AG08396 (cell line): ENCODE measurements at regions not wholly inside any gene's neighbourhood (a gene's known extent, or its start where the extent isn't known, plus 50 kb on each side); places are given as distances from the start of the nearest gene placed in this dataset.
"Not testable (repeated sequence)": the region's sequence is repeated elsewhere in the genome, so short reads cannot be mapped to it uniquely, and the experiment has no call there.

Experiments used
- DNase-seq: peaks from one replicate; pipeline ENCODE4 v3.0.0; 2012; ENCODE audit warnings: low spot score, mixed read lengths

DNA sequence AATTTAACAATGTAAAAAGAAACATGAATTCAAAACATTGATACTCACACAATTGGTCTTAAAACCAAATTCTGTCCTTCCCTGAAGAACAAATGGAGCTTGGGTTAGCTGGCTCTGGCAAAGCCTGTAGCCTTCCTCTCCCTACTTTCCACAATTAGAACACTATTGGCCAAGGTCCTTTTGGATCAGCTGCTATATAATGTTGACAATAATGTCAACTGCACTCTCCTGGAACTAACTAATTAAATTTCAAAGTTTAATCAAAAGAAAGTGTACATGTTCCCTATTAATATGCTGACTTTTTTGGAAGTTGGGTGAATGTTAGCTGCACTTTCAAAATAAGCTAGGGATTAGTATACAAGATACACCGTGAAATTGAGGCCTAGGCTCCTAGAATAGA lies 440.1 kb upstream of the NFE2L3 start:
- no peak for DNase-seq

DNA sequence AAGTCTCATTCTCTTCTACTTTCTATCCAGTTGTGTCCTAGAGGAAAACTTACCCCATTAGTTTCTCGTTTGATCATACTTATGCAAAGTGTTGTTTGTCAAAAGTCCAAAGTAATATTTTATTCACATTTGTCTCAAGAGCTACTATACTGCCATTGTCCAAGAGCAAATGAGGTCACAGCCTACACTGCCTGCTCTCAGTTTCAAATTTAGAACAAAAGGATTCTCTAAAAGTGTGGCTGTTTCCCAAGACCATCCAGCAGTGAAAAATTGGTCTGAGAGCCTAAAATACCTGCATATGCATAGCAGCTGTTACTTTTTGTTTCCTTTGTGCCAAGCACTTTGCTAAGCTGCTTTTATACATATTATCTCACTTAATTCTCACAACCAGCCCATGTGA lies 439.5 kb upstream of the NFE2L3 start:
- DNase-seq, result no peak

DNA sequence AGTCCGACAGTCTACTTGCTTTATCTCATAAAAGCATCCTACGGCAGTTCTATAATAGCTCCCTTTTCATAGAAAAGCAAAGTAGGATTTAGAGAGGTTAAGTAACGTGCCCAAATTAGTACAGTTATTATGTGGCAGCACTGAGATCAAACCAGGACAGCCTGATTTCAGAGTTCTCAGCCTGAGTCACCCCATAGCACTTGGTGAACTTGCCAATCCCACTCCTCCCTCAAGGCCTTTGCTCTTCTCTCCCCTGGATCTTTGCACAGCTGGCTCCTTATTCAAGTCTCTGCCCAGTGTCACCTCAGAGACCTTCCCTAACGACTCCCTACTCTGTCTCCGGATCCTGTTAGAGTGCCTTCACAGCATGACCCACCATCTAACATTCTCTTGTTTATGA lies 438.0 kb upstream of the NFE2L3 start:
- no peak for DNase-seq

DNA sequence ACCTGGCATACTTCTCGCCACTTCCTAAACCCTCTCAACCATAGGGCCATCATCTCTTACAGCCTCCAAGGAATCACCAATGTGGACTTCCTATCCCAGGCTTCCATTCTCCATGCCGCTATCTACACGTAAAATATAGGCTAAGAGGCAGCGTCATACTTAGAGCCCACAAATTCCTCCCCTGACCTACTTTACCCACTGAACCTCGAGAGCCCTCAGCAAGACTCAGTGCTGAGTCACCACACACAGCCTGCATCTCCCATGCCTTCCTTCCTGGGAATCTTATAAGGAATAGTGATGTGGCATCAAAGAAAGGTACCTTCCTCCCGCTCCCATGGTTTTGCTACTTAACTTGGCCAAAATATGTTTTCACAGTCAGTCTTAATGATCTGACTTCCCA lies 435.6 kb upstream of the NFE2L3 start:
- no peak for DNase-seq

DNA sequence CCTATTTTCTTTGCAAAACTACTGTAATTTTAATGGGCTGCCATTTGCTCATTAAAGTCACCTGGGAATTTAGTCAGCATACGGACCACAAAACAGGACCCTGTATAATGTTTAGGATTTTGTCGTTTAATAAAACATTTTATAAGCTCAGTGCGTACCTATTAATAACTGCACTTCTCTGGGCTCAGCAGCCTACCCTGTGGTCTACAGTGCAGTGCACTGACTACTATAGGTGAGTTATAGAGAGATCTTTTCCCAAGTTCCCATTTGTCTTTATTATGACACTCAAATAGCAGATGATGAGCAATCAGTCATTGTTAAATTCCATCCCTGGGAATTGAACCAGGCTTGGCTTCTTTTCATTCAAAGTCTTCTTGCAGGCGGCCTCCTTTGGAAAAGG lies 433.4 kb upstream of the NFE2L3 start:
- DNase-seq, result no peak

DNA sequence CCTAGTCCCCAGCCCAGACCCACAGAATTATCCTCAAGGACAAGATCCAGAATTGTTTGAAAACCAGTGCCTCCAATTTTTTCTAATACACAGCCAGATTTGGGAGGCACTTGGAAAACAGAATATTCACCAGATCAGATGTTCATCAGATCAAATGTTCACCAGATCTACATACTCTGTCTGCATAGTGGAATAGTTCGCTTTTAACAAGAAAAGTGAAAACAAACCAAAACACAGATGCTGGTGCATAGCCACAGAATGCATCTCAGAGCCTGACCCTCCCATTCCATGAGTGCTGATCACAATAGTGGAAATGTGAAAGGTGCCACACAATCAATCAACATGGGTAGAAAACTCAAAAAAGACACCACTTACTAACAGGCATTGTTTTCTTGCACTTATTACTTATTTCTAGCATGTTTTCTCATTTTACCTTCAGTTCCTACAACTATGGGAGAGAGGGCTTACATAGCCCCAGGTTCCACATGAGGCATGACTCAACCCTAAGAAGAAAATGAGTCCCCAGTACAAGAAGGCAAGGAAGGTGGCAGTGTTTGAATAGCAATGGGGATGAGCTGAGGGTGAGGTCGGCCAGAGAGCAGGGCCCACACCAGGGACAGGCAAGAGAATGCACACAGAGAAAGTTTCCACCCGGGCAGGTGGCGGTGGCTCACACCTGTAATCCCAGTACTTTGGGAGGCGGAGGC lies 432.7 kb upstream of the NFE2L3 start:
- no peak for DNase-seq

DNA sequence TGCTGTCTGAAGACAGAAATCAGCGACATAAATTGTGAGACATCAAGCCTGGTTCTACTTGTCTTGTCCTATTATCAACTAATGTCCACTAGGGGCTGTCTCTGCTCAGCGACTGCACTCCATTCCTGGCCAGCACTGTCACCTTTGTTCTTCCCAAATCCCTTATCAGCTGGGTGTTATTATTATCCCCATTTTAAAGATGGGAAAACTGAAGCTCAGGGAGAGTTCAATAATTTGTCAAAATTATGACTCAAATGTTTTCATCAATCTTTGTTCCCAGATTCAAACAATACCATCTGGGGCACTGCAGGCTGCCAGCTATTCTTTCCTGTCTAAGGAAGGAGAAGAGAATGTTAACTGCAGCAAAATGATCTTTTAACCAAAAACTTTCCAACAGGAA lies 431.6 kb upstream of the NFE2L3 start:
- peak; percentile 24 for DNase-seq

DNA sequence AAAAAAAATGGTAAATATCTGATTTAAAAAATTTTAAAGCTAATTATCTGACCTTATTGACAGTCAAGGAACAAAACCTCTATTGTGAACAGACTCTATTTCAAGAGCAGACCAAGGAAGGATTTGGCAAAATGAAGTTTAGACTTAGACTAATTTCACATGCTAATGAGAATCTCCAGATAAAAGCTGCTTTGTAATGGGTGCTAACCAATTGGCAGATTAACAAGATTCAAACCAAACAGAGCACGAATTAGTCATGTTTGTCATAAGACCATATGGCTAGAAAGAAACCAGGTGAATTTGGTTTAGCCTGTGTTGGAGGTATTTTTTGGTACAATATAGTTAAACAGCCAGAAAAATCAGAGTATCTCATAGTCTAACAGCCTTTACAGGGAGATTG lies 429.1 kb upstream of the NFE2L3 start:
- DNase-seq, result no peak

DNA sequence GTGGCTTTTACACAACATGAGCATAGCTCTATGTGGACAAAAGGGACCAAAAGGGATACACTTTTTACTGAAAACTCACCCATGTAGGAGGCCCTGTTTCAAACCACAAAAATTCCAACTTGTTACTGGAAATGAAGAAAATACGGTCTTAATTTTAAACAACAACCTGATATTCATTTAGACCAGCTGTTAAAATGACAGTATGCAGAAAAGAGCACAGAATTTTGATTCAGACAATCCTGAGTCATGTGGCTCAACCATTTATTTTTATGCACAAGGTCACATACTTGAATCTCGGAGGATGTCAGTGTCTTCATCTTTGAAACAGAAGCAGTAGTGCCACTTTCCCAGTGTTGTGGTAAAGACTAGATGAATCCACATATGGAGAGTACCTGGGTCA lies 426.5 kb upstream of the NFE2L3 start:
- no peak for DNase-seq

DNA sequence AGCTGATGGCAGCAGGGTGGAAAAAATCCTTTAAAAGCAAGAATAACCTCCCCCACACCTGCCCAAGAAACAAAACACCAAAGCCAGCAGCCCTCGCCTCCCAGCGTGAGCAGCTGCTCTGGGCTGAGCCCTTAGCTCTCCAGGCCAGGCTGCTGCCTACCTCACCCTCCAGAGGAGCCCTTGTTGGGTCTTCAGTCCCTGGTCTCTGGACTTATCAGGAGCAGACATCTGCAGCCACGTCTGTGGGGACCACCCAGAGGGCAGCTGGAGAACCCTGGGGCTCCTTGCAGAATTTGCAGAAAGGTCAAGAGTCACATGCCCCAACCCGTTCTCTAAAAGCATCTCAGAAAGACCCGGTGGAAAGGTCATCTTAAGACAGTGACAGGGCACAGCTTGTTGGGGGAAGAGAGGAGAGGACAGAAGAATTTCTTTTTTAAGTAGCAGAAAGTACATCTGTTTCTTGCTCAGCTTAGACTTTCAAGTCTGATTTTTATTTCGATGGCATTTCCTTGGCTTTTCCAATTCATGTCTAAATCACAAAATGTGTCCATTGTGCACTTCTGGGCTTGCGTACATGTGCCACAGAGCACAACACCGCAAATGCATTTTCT lies 425.7 kb upstream of the NFE2L3 start:
- DNase-seq, result no peak

DNA sequence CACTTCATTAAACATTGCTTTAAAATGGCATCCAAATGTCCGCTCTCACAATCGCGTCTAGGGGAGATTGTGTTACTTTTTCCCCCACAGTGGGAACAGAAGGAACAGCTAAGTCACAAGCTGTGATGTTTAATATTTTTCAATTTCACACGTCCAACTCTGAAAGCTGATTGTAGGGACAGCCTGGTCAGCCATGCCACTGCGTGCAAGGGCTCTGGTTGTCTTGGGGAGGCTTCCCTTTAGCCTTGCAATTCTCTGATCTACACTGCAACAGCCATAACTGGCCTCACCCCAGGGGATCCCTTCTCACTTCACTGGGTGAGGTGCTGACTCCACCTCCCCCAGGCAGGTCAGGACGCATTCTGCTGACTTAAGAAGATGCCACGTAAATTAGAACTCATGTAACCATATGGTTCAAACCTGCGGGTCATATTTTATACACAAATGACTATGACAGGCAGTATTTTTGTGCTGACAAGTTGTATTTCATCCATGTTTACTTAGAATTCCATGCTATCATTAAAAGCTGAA lies 425.2 kb upstream of the NFE2L3 start:
- DNase-seq, result no peak

DNA sequence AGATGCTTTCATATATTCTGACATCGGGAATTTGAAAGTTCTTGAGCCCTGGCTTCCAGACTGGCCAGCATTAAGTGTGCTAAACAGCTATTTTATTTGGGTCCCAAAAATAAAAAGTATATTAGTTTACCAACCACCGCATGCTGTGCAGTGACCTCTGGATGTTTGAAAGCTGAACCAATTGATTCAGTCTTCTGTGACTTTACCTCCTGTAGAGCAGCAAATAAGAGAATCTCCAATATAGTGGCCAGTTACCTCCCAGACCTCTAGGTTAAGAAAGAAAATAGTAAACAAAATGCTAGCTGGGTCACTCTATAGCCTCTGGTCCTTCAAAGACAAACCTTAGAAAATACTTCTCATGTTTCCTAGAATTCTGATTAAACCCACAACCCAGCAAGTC lies 424.6 kb upstream of the NFE2L3 start:
- DNase-seq, result no peak

DNA sequence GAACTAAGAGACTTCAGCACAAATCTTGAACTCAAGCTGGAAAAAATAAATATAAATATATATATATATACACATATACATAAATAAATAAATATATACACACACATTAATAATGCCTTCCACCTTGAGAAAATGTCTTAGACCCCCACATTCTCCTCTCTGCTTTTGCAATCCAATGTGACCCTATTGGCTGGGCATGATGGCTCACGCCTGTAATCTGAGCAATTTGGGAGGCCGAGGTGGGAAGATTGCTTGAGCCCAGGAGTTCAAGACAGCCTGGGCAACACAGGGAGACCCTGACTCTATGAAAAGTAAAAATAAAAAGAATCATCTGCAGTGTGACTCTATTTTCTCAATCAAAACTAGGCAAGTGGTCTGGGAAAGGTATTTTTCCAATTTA lies 424.1 kb upstream of the NFE2L3 start:
- DNase-seq, result no peak

DNA sequence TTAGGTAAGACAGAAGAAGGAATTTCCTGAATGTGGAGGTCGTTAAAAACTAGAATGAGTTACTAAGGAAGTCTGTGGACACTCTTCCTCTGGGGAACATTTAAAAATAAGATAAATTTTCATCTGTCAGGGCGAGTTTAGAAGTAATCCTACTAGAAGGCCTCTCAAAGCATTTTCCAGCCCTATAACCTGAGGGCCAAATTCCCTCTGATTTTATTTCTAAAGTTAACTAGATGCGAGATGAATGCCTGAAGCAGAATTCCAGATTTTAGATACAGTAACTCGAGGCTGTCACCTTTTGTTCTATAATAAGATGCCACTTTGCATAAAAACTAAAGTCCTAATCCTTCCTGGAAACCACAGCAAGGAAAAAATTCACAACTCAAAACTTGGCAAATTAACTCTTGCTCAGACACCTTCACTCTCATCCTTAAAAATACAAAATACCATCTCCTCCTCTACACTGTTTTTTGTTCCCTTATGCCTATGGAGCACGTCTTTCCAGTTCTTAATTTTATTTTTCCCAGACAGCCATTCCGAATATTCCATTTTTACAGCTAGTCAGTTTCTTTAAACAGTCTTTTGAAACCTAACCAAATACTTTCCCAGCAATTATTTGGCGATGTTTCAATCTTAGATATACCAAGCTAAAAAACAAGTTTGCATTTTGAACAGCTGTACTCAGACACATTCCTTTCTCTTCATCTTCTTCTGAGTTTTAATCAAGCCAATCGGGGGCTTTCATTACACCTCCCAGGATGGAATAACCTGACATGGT lies 420.7 kb upstream of the NFE2L3 start:
- DNase-seq, result no peak

DNA sequence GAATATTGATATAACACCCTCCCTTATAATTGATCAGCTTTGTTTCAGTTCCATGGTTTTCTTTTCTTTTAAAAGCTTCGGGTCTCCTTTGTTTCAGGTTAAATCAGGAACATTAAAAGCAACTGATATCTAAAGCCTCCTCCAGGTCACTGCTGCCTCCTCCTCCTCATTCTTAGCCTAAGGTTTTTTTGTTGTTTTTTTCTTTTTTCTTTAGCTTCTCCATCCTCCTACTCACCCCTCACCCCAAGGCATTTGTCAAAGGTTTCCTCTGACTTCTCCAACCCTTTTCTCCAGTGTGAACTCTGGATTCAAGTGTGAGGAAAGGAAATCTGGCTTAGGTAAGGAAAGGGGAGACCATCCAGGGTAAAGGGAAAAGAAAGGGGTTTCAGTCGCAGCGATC lies 420.2 kb upstream of the NFE2L3 start:
- DNase-seq, result no peak

DNA sequence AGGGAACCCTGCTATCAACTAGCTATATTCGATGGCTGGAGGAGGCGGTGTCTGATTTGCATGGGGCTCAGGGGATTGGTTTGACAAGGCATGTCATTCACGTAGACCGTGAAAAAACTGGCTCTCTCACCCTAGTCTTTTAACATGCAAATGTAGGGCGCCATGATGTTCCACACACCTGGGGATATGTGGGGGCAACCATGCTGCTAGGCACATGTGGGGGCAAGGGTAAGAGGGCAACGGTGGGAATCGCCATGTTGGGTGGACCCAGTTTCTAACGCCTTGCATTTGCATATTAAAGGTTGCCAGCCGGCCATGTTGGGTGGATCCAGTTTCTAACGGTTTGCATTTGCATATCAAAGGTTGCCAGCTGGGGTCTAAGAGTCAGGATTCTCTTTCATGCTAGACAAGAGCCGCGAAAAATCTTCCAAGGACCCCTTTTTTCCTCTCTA lies 419.2 kb upstream of the NFE2L3 start:
- DNase-seq, result no peak

DNA sequence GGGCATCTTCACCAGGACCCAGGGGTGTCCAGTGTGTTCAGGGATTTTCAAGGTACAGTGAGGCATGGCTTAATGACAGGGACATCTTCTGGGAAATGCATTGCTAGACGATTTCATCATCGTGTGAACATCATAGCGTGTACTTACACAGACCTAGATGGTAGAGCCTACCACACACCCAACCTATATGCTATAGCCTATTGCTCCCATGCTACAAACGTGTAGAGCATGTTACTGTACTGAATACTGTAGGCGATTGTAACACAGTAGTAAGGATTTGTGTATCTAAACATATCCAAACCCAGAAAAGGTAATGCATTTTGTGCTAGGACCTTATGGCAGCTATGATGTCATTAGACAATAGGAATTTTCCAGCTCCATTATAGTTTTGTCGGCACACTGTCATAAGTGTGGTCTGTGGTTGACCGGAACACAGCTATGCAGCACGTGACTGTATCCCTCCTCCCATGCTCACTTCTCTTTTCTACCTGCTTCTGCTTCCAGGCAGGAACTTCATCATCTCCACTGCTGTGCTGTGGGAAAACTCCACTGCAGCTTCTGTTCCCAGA lies 416.2 kb upstream of the NFE2L3 start:
- DNase-seq, result no peak

DNA sequence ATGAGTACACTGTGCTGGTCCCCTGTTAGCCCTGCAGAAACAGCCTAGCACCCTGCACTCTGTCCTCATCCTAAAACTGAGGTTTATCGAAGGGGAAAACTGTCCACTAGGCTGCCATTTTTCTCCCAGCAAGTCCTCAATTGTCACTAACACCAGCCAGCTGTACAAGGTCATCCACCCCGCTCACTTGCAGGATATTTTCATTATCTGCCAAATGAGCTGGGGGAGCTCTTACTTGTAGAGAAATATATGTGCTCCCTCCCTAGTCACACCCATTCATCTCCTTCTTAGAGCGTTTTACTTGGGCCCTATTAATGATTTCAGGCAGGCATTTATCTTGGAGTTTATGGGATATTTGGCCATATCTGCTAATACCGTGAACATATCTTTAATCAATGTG lies 413.5 kb upstream of the NFE2L3 start:
- DNase-seq, result no peak

DNA sequence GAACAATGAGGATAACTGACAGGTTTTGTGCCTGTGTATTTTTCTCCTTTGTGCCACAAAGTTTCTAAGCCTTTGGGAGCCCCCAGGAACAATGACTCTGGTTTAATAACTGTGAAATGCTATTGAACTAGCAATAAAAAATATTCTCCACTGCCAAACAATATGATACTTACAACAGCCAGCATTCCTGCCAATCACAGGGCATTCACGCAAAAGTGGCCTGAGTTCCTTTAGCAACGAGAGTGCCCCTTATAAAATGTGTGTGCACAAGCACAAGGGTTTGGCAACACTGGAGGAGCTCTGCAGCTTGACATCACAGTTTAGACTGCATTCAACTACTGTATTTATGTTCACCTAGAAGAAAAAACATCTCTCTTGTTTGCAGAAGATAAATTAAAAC lies 412.9 kb upstream of the NFE2L3 start:
- no peak for DNase-seq

DNA sequence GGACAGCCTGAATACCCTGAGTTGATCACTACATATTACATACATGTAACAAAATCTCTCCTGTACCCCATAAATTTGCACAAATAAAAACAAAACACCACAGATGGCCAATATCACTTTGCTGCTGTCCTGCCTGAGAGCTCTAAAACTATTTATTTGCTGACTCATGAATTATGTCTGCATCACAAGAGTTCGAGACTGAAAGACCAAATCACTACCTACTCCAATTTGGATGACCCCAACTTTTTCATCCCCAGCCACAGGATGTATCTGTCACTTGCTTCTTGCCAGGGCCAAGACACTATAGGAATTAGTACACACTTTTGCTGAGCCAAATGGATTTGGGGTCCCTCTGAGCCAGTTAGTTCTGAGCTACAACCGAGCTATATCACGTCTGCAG lies 409.7 kb upstream of the NFE2L3 start:
- no peak for DNase-seq

DNA sequence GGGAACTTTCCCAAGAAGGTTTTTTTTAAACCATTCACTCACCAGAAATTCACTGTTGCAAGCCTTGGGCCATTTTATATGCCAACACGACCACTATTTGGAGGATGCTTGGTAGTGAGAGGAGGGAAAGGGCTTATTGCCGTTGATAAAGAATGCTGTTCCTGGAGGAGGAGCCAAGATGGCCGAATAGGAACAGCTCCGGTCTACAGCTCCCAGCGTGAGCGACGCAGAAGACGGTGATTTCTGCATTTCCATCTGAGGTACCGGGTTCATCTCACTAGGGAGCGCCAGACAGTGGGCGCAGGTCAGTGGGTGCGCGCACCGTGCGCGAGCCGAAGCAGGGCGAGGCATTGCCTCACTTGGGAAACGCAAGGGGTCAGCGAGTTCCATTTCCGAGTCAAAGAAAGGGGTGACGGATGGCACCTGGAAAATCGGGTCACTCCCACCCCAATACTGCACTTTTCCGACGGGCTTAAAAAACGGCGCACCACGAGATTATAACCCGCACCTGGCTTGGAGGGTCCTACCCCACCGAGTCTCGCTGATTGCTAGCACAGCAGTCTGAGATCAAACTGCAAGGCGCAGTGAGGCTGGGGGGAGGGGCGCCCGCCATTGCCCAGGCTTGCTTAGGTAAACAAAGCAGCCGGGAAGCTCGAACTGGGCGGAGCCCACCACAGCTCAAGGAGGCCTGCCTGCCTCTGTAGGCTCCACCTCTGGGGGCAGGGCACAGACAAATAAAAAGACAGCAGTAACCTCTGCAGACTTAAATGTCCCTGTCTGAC lies 408.1 kb upstream of the NFE2L3 start:
- DNase-seq, result not testable (repeated sequence)
